H9 (cell line): ENCODE measurements at regions not wholly inside any gene's neighbourhood (a gene's known extent, or its start where the extent isn't known, plus 50 kb on each side); places are given as distances from the start of the nearest gene placed in this dataset.

Experiments
- DNase-seq: peaks from one replicate; pipeline ENCODE4 v3.0.0-alpha.2; 2017
- H2AFZ ChIP-seq: one replicate; pipeline ENCODE4 v1.6.1; 2013; ENCODE audit warnings: mild to moderate bottlenecking, low read length, control low read depth, moderate library complexity
- H2AK5ac ChIP-seq: 2 replicates; pipeline ENCODE4 v1.6.1; 2013; ENCODE audit warnings: low read length, control low read depth, mixed read lengths; ENCODE audit not compliant: insufficient read length
- H2BK120ac ChIP-seq: one replicate; pipeline ENCODE4 v1.6.1; 2013; ENCODE audit warnings: low read depth, mild to moderate bottlenecking, low read length, control low read depth, inconsistent platforms; ENCODE audit not compliant: poor library complexity, severe bottlenecking
- H2BK12ac ChIP-seq: 2 replicates; pipeline ENCODE4 v1.6.1; 2013; ENCODE audit warnings: low read length, control low read depth, mixed read lengths, low read depth; ENCODE audit not compliant: insufficient read length
- H2BK15ac ChIP-seq: 2 replicates; pipeline ENCODE4 v1.6.1; 2013; ENCODE audit warnings: low read depth, low read length, control low read depth
- H2BK20ac ChIP-seq: one replicate; pipeline ENCODE4 v1.6.1; 2013; ENCODE audit warnings: low read depth, mild to moderate bottlenecking, low read length, control low read depth, inconsistent platforms; ENCODE audit not compliant: poor library complexity, severe bottlenecking
- H2BK5ac ChIP-seq: 2 replicates; pipeline ENCODE4 v1.6.1; 2013; ENCODE audit warnings: low read length, control low read depth, mixed read lengths; ENCODE audit not compliant: insufficient read length
- H3K14ac ChIP-seq: 2 replicates; pipeline ENCODE4 v1.6.1; 2013; ENCODE audit warnings: low read length, control low read depth; ENCODE audit not compliant: insufficient read depth
- H3K18ac ChIP-seq: 2 replicates; pipeline ENCODE4 v1.6.1; 2013; ENCODE audit warnings: low read depth, mild to moderate bottlenecking, mixed read lengths, low read length, control low read depth; ENCODE audit not compliant: insufficient read length
- H3K23ac ChIP-seq: 2 replicates; pipeline ENCODE4 v1.6.1; 2013; ENCODE audit warnings: low read length, control low read depth, mixed read lengths, low read depth; ENCODE audit not compliant: insufficient read length
- H3K23me2 ChIP-seq: 2 replicates; pipeline ENCODE4 v1.6.1; 2013; ENCODE audit warnings: low read depth, mild to moderate bottlenecking, mixed read lengths, low read length, control low read depth; ENCODE audit not compliant: insufficient read length, poor library complexity, severe bottlenecking
- H3K27ac ChIP-seq: 2 replicates; pipeline ENCODE4 v1.5.1; 2013; ENCODE audit warnings: low read length, control low read depth, mixed read lengths, low read depth; ENCODE audit not compliant: insufficient read length
- H3K27me3 ChIP-seq: 2 replicates; pipeline ENCODE4 v1.6.1; 2013; ENCODE audit warnings: low read length, control low read depth, inconsistent platforms; ENCODE audit not compliant: insufficient read depth
- H3K4ac ChIP-seq: 2 replicates; pipeline ENCODE4 v1.6.1; 2013; ENCODE audit warnings: low read depth, mild to moderate bottlenecking, control low read depth, inconsistent platforms, low read length, moderate library complexity
- H3K4me1 ChIP-seq: 2 replicates; pipeline ENCODE4 v1.6.1; 2013; ENCODE audit warnings: low read length, control low read depth, inconsistent platforms; ENCODE audit not compliant: insufficient read depth
- H3K4me2 ChIP-seq: 2 replicates; pipeline ENCODE4 v1.6.1; 2013; ENCODE audit warnings: low read length, control low read depth, mixed read lengths; ENCODE audit not compliant: insufficient read length, insufficient read depth
- H3K56ac ChIP-seq: 2 replicates; pipeline ENCODE4 v1.6.1; 2013; ENCODE audit warnings: low read depth, mild to moderate bottlenecking, mixed read lengths, low read length, control low read depth; ENCODE audit not compliant: insufficient read length
- H3K79me1 ChIP-seq: 2 replicates; pipeline ENCODE4 v1.6.1; 2013; ENCODE audit warnings: low read depth, mild to moderate bottlenecking, moderate library complexity, low read length, control low read depth, inconsistent platforms; ENCODE audit not compliant: insufficient read depth, poor library complexity, severe bottlenecking
- H3K79me2 ChIP-seq: 2 replicates; pipeline ENCODE4 v1.6.1; 2013; ENCODE audit warnings: low read length, control low read depth, inconsistent platforms; ENCODE audit not compliant: insufficient read depth
- H3K9ac ChIP-seq: 2 replicates; pipeline ENCODE4 v1.6.1; 2013; ENCODE audit warnings: low read length, control low read depth, mixed read lengths; ENCODE audit not compliant: insufficient read length; ENCODE audit errors: extremely low read depth
- H3K9me3 ChIP-seq: one replicate; pipeline ENCODE4 v1.6.1; 2013; ENCODE audit warnings: low read depth, low read length, inconsistent platforms; ENCODE audit not compliant: control insufficient read depth
- H3T11ph ChIP-seq: one replicate; pipeline ENCODE4 v1.6.1; 2013; ENCODE audit warnings: mild to moderate bottlenecking, low read length, control low read depth, inconsistent platforms
- H4K20me1 ChIP-seq: one replicate; pipeline ENCODE4 v1.6.1; 2013; ENCODE audit not compliant: control insufficient read depth, insufficient read length, insufficient read depth
- H4K5ac ChIP-seq: 2 replicates; pipeline ENCODE4 v1.6.1; 2013; ENCODE audit warnings: low read depth, mild to moderate bottlenecking, mixed read lengths, low read length, control low read depth; ENCODE audit not compliant: insufficient read length
- H4K8ac ChIP-seq: replicated peaks from 2 replicates; pipeline ENCODE4 v1.6.1; 2013; ENCODE audit warnings: low read length, control low read depth, mixed read lengths, low read depth; ENCODE audit not compliant: insufficient read length
- H4K91ac ChIP-seq: 2 replicates; pipeline ENCODE4 v1.6.1; 2013; ENCODE audit warnings: low read depth, mild to moderate bottlenecking, moderate library complexity, mixed read lengths, low read length, control low read depth; ENCODE audit not compliant: insufficient read length
- H3K27ac Mint-ChIP-seq, 3 experiments: 2 replicates in 2 of 3; 3 replicates in 1 of 3; pipeline ENCODE4 v1.8.0; 2020 to 2021; ENCODE audit warnings: mixed read lengths in 3 of 3, mild to moderate bottlenecking in 1 of 3, moderate library complexity in 1 of 3
- H3K27me3 Mint-ChIP-seq: 2 replicates; pipeline ENCODE4 v1.8.0; 2021; ENCODE audit warnings: low read depth, mild to moderate bottlenecking, moderate library complexity, mixed read lengths
- H3K36me3 Mint-ChIP-seq, 3 experiments: 2 replicates in 2 of 3; 3 replicates in 1 of 3; pipeline ENCODE4 v1.8.0; 2020 to 2021; ENCODE audit warnings: low read depth in 3 of 3, mixed read lengths in 3 of 3; ENCODE audit not compliant: insufficient read depth in 1 of 3
- H3K4me1 Mint-ChIP-seq, 2 experiments: 2 replicates each; pipeline ENCODE4 v1.8.0; 2020; ENCODE audit warnings: mixed read lengths in 2 of 2
- H3K4me3 Mint-ChIP-seq, 2 experiments: 2 replicates in 1 of 2; 3 replicates in 1 of 2; pipeline ENCODE4 v1.8.0; 2020 to 2021; ENCODE audit warnings: mild to moderate bottlenecking in 2 of 2, mixed read lengths in 2 of 2, moderate library complexity in 1 of 2
- H3K9me3 Mint-ChIP-seq, 2 experiments: 2 replicates in 1 of 2; 3 replicates in 1 of 2; pipeline ENCODE4 v1.8.0; 2020; ENCODE audit warnings: mild to moderate bottlenecking in 2 of 2, mixed read lengths in 2 of 2, moderate library complexity in 1 of 2
- WGBS: extraction: QIAGEN DNeasy Blood & Tissue Kit; methylation state at CpG from one replicate; pipeline ENCODE4 v1.1.7; 2013; ENCODE audit warnings: missing lambda C conversion rate, low lambda C conversion rate, mixed read lengths; ENCODE audit not compliant: insufficient read length; ENCODE audit errors: extremely low coverage; 5-methylcytosine and 5-hydroxymethylcytosine counted together
- TF ChIP-seq, protein P1 (sequence below): fragments of 200-600 bp; sonication (generic); conservative IDR thresholded peaks from 3 replicates; pipeline ENCODE4 v1.8.0; 2021; ENCODE audit warnings: antibody characterized with exemption, mild to moderate bottlenecking

DNA sequence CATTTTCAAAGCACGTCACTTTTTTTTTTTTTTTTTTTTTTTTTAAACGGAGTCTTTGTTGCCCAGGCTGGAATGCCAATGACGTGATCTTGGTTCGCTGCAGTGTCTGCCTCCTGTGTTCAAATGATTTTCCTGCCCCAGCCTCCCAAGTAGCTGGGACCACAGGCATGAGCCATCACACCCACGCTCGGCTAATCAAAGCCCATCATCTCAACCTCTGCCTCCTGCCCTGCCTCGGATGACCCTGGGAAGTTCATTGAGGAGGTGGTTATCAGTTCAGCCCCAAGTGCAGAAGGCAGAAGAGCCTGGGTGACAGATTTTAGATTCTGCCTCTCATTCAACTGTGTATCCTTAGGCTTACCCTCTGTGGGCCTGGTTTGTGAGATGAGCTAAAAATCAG is 484.9 kb upstream of the EEF2KMT start:
- no peaks in the 10 kb centered on the region for H3K9me3 ChIP-seq
- H2AFZ ChIP-seq, result no peak overlapping the region
- no peak overlapping the region for H3T11ph ChIP-seq
- H3K4me3 Mint-ChIP-seq, result no peak overlapping the region
- no peaks in the 10 kb centered on the region for H3K9me3 Mint-ChIP-seq
- H3K79me2 ChIP-seq, result no peaks in the 10 kb centered on the region
- H3K4ac ChIP-seq, result no peak overlapping the region
- no peak overlapping the region for H4K8ac ChIP-seq
- H3K27me3 ChIP-seq, result no peaks in the 10 kb centered on the region
- no peak overlapping the region for H4K5ac ChIP-seq
- H4K20me1 ChIP-seq, result no peaks in the 10 kb centered on the region
- no peak overlapping the region for H2AK5ac ChIP-seq
- no peak overlapping the region for H3K27ac ChIP-seq
- H3K23ac ChIP-seq, result no peak overlapping the region
- H3K79me1 ChIP-seq, result no peaks in the 10 kb centered on the region
- no peaks in the 10 kb centered on the region; the same call in 1 of the 2 replicates for H3K27me3 Mint-ChIP-seq
- no peak overlapping the region for H2BK12ac ChIP-seq
- H2BK120ac ChIP-seq, result no peak overlapping the region
- H2BK20ac ChIP-seq, result no peak overlapping the region
- no peak overlapping the region for H4K91ac ChIP-seq
- H2BK15ac ChIP-seq, result no peak overlapping the region
- no peak overlapping the region for H3K18ac ChIP-seq
- H3K14ac ChIP-seq, result no peak overlapping the region
- no peak overlapping the region for H3K56ac ChIP-seq
- no peak for DNase-seq
- no peak overlapping the region for H3K27ac Mint-ChIP-seq
- no peaks in the 10 kb centered on the region for H3K23me2 ChIP-seq
- H3K36me3 Mint-ChIP-seq, result no peaks in the 10 kb centered on the region
- H3K4me1 ChIP-seq, result no peaks in the 10 kb centered on the region
- H3K4me1 Mint-ChIP-seq, result peaks cover 15% of the 10 kb centered on the region in 2 experiments
- no peak overlapping the region for H2BK5ac ChIP-seq
- H3K9ac ChIP-seq, result no peak overlapping the region
- no peak overlapping the region for H3K4me2 ChIP-seq
- no CpG with 5 or more reads among the region's 7 CpGs for WGBS
- TF ChIP-seq, protein P1, sequence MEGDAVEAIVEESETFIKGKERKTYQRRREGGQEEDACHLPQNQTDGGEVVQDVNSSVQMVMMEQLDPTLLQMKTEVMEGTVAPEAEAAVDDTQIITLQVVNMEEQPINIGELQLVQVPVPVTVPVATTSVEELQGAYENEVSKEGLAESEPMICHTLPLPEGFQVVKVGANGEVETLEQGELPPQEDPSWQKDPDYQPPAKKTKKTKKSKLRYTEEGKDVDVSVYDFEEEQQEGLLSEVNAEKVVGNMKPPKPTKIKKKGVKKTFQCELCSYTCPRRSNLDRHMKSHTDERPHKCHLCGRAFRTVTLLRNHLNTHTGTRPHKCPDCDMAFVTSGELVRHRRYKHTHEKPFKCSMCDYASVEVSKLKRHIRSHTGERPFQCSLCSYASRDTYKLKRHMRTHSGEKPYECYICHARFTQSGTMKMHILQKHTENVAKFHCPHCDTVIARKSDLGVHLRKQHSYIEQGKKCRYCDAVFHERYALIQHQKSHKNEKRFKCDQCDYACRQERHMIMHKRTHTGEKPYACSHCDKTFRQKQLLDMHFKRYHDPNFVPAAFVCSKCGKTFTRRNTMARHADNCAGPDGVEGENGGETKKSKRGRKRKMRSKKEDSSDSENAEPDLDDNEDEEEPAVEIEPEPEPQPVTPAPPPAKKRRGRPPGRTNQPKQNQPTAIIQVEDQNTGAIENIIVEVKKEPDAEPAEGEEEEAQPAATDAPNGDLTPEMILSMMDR, result no peak
